Loucy (cell line): ENCODE measurements at regions not wholly inside any gene's neighbourhood (a gene's known extent, or its start where the extent isn't known, plus 50 kb on each side); places are given as distances from the start of the nearest gene placed in this dataset.

Experiments
- H2AFZ ChIP-seq: fragments of 200-600 bp; sonication (generic); 2 replicates; pipeline ENCODE4 v1.6.0; 2016; ENCODE audit warnings: antibody characterized with exemption, mild to moderate bottlenecking, low read length, moderate library complexity
- H3F3A ChIP-seq: fragments of 200-600 bp; 2 replicates; pipeline ENCODE4 v1.6.0; 2016; ENCODE audit warnings: antibody characterized with exemption, low read depth, mild to moderate bottlenecking
- H3K27me3 ChIP-seq: fragments of 200-600 bp; sonication (generic); 2 replicates; pipeline ENCODE4 v1.6.1; 2014; ENCODE audit warnings: low read length, mild to moderate bottlenecking; ENCODE audit not compliant: insufficient read depth, poor library complexity, severe bottlenecking
- H3K36me3 ChIP-seq: fragments of 200-600 bp; sonication (generic); 2 replicates; pipeline ENCODE4 v1.6.1; 2016; ENCODE audit warnings: low read length; ENCODE audit not compliant: insufficient read depth
- H3K4me1 ChIP-seq: fragments of 200-600 bp; sonication (generic); 2 replicates; pipeline ENCODE4 v1.5.1; 2014; ENCODE audit warnings: low read length, mild to moderate bottlenecking; ENCODE audit not compliant: insufficient read depth, poor library complexity, severe bottlenecking
- H3K4me2 ChIP-seq: fragments of 200-600 bp; sonication (generic); 2 replicates; pipeline ENCODE4 v1.6.0; 2014; ENCODE audit warnings: antibody characterized with exemption, low read length, low read depth, mild to moderate bottlenecking; ENCODE audit not compliant: poor library complexity, severe bottlenecking
- H3K4me3 ChIP-seq: fragments of 200-600 bp; sonication (generic); 2 replicates; pipeline ENCODE4 v1.5.1; 2014; ENCODE audit warnings: low read length, mild to moderate bottlenecking, mixed read lengths; ENCODE audit not compliant: poor library complexity, severe bottlenecking
- H3K79me2 ChIP-seq: fragments of 200-600 bp; sonication (generic); 2 replicates; pipeline ENCODE4 v1.6.1; 2014; ENCODE audit warnings: low read length; ENCODE audit not compliant: insufficient read depth
- H3K9ac ChIP-seq: fragments of 200-600 bp; sonication (generic); 2 replicates; pipeline ENCODE4 v1.6.0; 2014; ENCODE audit warnings: mild to moderate bottlenecking, low read depth, low read length, moderate library complexity; ENCODE audit not compliant: poor library complexity, severe bottlenecking
- H3K9me2 ChIP-seq: fragments of 200-600 bp; sonication (generic); replicated peaks from 2 replicates; pipeline ENCODE4 v1.6.1; 2016; ENCODE audit warnings: low read depth, low read length, mixed read lengths
- H3K9me3 ChIP-seq: fragments of 200-600 bp; sonication (generic); 2 replicates; pipeline ENCODE4 v1.6.1; 2014; ENCODE audit warnings: mild to moderate bottlenecking, antibody characterized with exemption, low read length, low read depth; ENCODE audit not compliant: insufficient read depth
- H4K20me1 ChIP-seq: fragments of 200-600 bp; sonication (generic); 2 replicates; pipeline ENCODE4 v1.6.0; 2014; ENCODE audit warnings: antibody characterized with exemption, low read length, mild to moderate bottlenecking; ENCODE audit not compliant: insufficient read depth, poor library complexity, severe bottlenecking
- EZH2phosphoT487 ChIP-seq: fragments of 200-600 bp; IDR thresholded peaks from 2 replicates; pipeline ENCODE4 v1.6.1; 2018; ENCODE audit warnings: antibody characterized with exemption, mild to moderate bottlenecking, moderate library complexity, borderline replicate concordance
- TF ChIP-seq, protein P1 (sequence below): fragments of 200-600 bp; sonication (generic); conservative IDR thresholded peaks from 2 replicates; pipeline ENCODE4 v1.5.1; 2014; ENCODE audit warnings: mild to moderate bottlenecking, antibody characterized with exemption, low read length

- Histone ChIP-seq H3K9me3 (peaks cover 5% of the 10 kb centered on the region; the same call in 1 of the 2 replicates), H3K4me1 (no peaks in the 10 kb centered on the region), H3K9ac (no peak overlapping the region), H3K36me3 (no peaks in the 10 kb centered on the region), H3K4me3 (no peak overlapping the region), H3K9me2 (no peaks in the 10 kb centered on the region), H4K20me1 (no peaks in the 10 kb centered on the region), H2AFZ (no peak overlapping the region), H3K27me3 (no peaks in the 10 kb centered on the region), H3F3A (no peaks in the 10 kb centered on the region), H3K4me2 (no peak overlapping the region), H3K79me2 (no peaks in the 10 kb centered on the region)
- TF ChIP-seq, protein P1, sequence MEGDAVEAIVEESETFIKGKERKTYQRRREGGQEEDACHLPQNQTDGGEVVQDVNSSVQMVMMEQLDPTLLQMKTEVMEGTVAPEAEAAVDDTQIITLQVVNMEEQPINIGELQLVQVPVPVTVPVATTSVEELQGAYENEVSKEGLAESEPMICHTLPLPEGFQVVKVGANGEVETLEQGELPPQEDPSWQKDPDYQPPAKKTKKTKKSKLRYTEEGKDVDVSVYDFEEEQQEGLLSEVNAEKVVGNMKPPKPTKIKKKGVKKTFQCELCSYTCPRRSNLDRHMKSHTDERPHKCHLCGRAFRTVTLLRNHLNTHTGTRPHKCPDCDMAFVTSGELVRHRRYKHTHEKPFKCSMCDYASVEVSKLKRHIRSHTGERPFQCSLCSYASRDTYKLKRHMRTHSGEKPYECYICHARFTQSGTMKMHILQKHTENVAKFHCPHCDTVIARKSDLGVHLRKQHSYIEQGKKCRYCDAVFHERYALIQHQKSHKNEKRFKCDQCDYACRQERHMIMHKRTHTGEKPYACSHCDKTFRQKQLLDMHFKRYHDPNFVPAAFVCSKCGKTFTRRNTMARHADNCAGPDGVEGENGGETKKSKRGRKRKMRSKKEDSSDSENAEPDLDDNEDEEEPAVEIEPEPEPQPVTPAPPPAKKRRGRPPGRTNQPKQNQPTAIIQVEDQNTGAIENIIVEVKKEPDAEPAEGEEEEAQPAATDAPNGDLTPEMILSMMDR: no peak
- TF ChIP-seq EZH2phosphoT487: no peak
Measured at GRCh38 chr1:82246050-82246449, 445.3 kb downstream of the ADGRL2 start.

GRCh38 chr1:82245345-82246014 is 444.7 kb downstream of the ADGRL2 start:
- H3K4me3 ChIP-seq: no peak overlapping the region
- no peak overlapping the region for H3K4me2 ChIP-seq
- H4K20me1 ChIP-seq: no peaks in the 10 kb centered on the region
- no peaks in the 10 kb centered on the region for H3K4me1 ChIP-seq
- H3K9ac ChIP-seq: no peak overlapping the region
- no peak overlapping the region for H2AFZ ChIP-seq
- no peaks in the 10 kb centered on the region for H3F3A ChIP-seq
- peaks cover 5% of the 10 kb centered on the region; the same call in 1 of the 2 replicates for H3K9me3 ChIP-seq
- H3K9me2 ChIP-seq: no peaks in the 10 kb centered on the region
- H3K79me2 ChIP-seq: no peaks in the 10 kb centered on the region
- no peaks in the 10 kb centered on the region for H3K36me3 ChIP-seq
- TF ChIP-seq EZH2phosphoT487: no peak
- TF ChIP-seq, protein P1: no peak
- H3K27me3 ChIP-seq: no peaks in the 10 kb centered on the region

- H3K4me3 ChIP-seq: no peak overlapping the region
- H2AFZ ChIP-seq: no peak overlapping the region
- no peaks in the 10 kb centered on the region for H4K20me1 ChIP-seq
- no peaks in the 10 kb centered on the region for H3F3A ChIP-seq
- H3K27me3 ChIP-seq: no peaks in the 10 kb centered on the region
- H3K9me3 ChIP-seq: peaks cover 5% of the 10 kb centered on the region; the same call in 1 of the 2 replicates
- no peak overlapping the region for H3K9ac ChIP-seq
- H3K9me2 ChIP-seq: no peaks in the 10 kb centered on the region
- no peaks in the 10 kb centered on the region for H3K36me3 ChIP-seq
- TF ChIP-seq EZH2phosphoT487: no peak
- TF ChIP-seq, protein P1: no peak
- H3K4me2 ChIP-seq: no peak overlapping the region
- H3K4me1 ChIP-seq: no peaks in the 10 kb centered on the region
- H3K79me2 ChIP-seq: no peaks in the 10 kb centered on the region
Measured at GRCh38 chr1:82240571-82240970, 439.8 kb downstream of the ADGRL2 start.
